Esophagus muscularis mucosa (tissue), 4 donors: ENCODE measurements at regions not wholly inside any gene's neighbourhood (a gene's known extent, or its start where the extent isn't known, plus 50 kb on each side); places are given as distances from the start of the nearest gene placed in this dataset.

Experiments
- CTCF ChIP-seq, 3 experiments: fragments of 200-600 bp in 2 of 3; fragments of 450-650 bp in 1 of 3; sonication (generic) in 2 of 3; IDR thresholded peaks; one replicate each; pipeline ENCODE4 v1.5.1; 2017 to 2019; ENCODE audit warnings: antibody characterized with exemption in 3 of 3, mild to moderate bottlenecking in 2 of 3, moderate library complexity in 1 of 3
- EP300 ChIP-seq: sonication (generic); formaldehyde crosslinking; IDR thresholded peaks from one replicate; pipeline ENCODE4 v1.6.1; 2017; ENCODE audit warnings: antibody characterized with exemption
- POLR2A ChIP-seq: fragments of 450-650 bp; IDR thresholded peaks from one replicate; pipeline ENCODE4 v1.6.1; 2017; ENCODE audit warnings: antibody characterized with exemption, moderate library complexity, mild to moderate bottlenecking, low read depth
- POLR2AphosphoS5 ChIP-seq, 2 donors: sonication (generic); formaldehyde crosslinking; IDR thresholded peaks; one replicate each; pipeline ENCODE4 v1.6.1; 2017; ENCODE audit warnings: antibody characterized with exemption in 2 of 2

GRCh38 chr2:196287523-196287922 is 116.1 kb upstream of the STK17B start:
- TF ChIP-seq CTCF (IDR thresholded peaks at IDR 0.05) (no peak), EP300 (no peak), POLR2A (no peak), POLR2AphosphoS5 (IDR thresholded peaks at IDR 0.05) (no peak)
